HCT116 (cell line): ENCODE measurements at regions not wholly inside any gene's neighbourhood (a gene's known extent, or its start where the extent isn't known, plus 50 kb on each side); places are given as distances from the start of the nearest gene placed in this dataset.

ENCODE experiments used
- ATAC-seq: fragments of 200-7000 bp; cut with Tn5 transposase; 2 replicates; pipeline ENCODE4 v1.9.1; 2020; ENCODE audit warnings: mild to moderate bottlenecking, moderate library complexity
- BruUV-seq: library from RNA; stranded (reverse); fragments of 400-500 nt; replicated peaks from 2 replicates; lab custom pipeline; 2021; lab: Mats Ljungman, UMichigan
- CTCF ChIA-PET: fragments of 300-600 bp; sonication (Branson Sonifier 250); formaldehyde crosslinking; loops from one replicate; lab custom pipeline; 2021; ENCODE audit warnings: antibody characterized with exemption; lab: Charles Lee
- POLR2A ChIA-PET: fragments of 300-600, 350-600 bp; sonication (Branson Sonifier 250); formaldehyde crosslinking; loops from one replicate; lab custom pipeline; 2021; ENCODE audit warnings: antibody characterized with exemption; lab: Charles Lee
- RAD21 ChIA-PET, 2 experiments: fragments of 300-600 bp; sonication (Branson Sonifier 250); formaldehyde crosslinking; loops; one replicate each; lab custom pipeline; 2023; ENCODE audit warnings: low total read pairs in 2 of 2; ENCODE audit not compliant: uncharacterized antibody in 2 of 2, unreplicated experiment in 2 of 2, low non-redundant PET in 1 of 2; lab: Charles Lee
- DNase-seq: peaks from one replicate; pipeline ENCODE4 v3.0.0-alpha.2; 2010; ENCODE audit warnings: low read depth, low spot score
- H2AFZ ChIP-seq: fragments of 200-600 bp; shearing (Covaris generic), sonication (generic); 2 replicates; pipeline ENCODE4 v1.6.1; 2017; ENCODE audit warnings: low read depth, mixed run types, mixed read lengths, antibody characterized with exemption, low read length; ENCODE audit not compliant: poor library complexity, severe bottlenecking
- H3K27ac ChIP-seq: 2 replicates; pipeline ENCODE4 v1.5.1; 2012; ENCODE audit warnings: low read depth, low read length
- H3K27me3 ChIP-seq: fragments of 200-600 bp; sonication (generic); 2 replicates; pipeline ENCODE4 v1.6.1; 2016; ENCODE audit warnings: mixed run types, low read length, mixed read lengths; ENCODE audit not compliant: insufficient read depth
- H3K36me3 ChIP-seq, 2 experiments: fragments of 200-500 bp in 1 of 2; fragments of 200-600 bp in 1 of 2; sonication (Bioruptor generic) in 1 of 2; sonication (generic) in 1 of 2; 2 replicates each; pipeline versions ENCODE4 v1.5.1 to v1.6.1; 2014 to 2016; ENCODE audit warnings: low read length in 2 of 2, inconsistent platforms in 1 of 2, mixed read lengths in 1 of 2, mixed run types in 1 of 2; ENCODE audit not compliant: insufficient read depth in 2 of 2, control insufficient read depth in 1 of 2
- H3K4me1 ChIP-seq, 2 experiments: fragments of 200-600 bp in 1 of 2; sonication (generic) in 1 of 2; 2 replicates each; pipeline versions ENCODE4 v1.5.1 to v1.6.1; 2012 to 2017; ENCODE audit warnings: low read length in 2 of 2, inconsistent platforms in 1 of 2, mild to moderate bottlenecking in 1 of 2, mixed read lengths in 1 of 2, mixed run types in 1 of 2, moderate library complexity in 1 of 2; ENCODE audit not compliant: insufficient read depth in 2 of 2, control insufficient read depth in 1 of 2
- H3K4me2 ChIP-seq: fragments of 200-600 bp; sonication (generic); 2 replicates; pipeline ENCODE4 v1.6.1; 2017; ENCODE audit warnings: mixed run types, low read length, mixed read lengths
- H3K4me3 ChIP-seq, 2 experiments: fragments of 200-600 bp in 1 of 2; sonication (generic) in 1 of 2; replicated peaks in 1 of 2; 2 replicates each; pipeline ENCODE4 v1.5.1; 2011 to 2016; ENCODE audit warnings: low read length in 2 of 2, control low read depth in 1 of 2, low read depth in 1 of 2, mild to moderate bottlenecking in 1 of 2, mixed read lengths in 1 of 2, mixed run types in 1 of 2
- H3K79me2 ChIP-seq: fragments of 200-600 bp; sonication (generic); 2 replicates; pipeline ENCODE4 v1.6.1; 2017; ENCODE audit warnings: mild to moderate bottlenecking, mixed run types, low read length, moderate library complexity, mixed read lengths; ENCODE audit not compliant: insufficient read depth
- H3K9ac ChIP-seq: fragments of 200-600 bp; sonication (generic); 2 replicates; pipeline ENCODE4 v1.6.1; 2016; ENCODE audit warnings: low read length, mixed read lengths
- H3K9me2 ChIP-seq: fragments of 200-600 bp; sonication (generic), shearing (Covaris generic); 2 replicates; pipeline ENCODE4 v1.6.1; 2017; ENCODE audit warnings: mixed run types, mild to moderate bottlenecking, moderate library complexity; ENCODE audit not compliant: insufficient read depth
- H3K9me3 ChIP-seq, 2 experiments: fragments of 200-500 bp in 1 of 2; fragments of 200-600 bp in 1 of 2; sonication (Bioruptor generic) in 1 of 2; sonication (generic) in 1 of 2; 2 replicates each; pipeline ENCODE4 v1.6.1; 2014 to 2017; ENCODE audit warnings: low read length in 2 of 2, mixed read lengths in 2 of 2, inconsistent platforms in 1 of 2, low read depth in 1 of 2, mild to moderate bottlenecking in 1 of 2, mixed run types in 1 of 2, moderate library complexity in 1 of 2; ENCODE audit not compliant: control insufficient read depth in 1 of 2, insufficient read depth in 1 of 2
- H4K20me1 ChIP-seq: fragments of 200-600 bp; sonication (generic), shearing (Covaris generic); 2 replicates; pipeline ENCODE4 v1.6.1; 2017; ENCODE audit warnings: mixed run types, mild to moderate bottlenecking, moderate library complexity; ENCODE audit not compliant: insufficient read depth
- CBX3 ChIP-seq: IDR thresholded peaks from 2 replicates; pipeline ENCODE4 v1.6.1; 2012; ENCODE audit warnings: low read depth
- ELF1 ChIP-seq: IDR thresholded peaks from 2 replicates; pipeline ENCODE4 v1.6.1; 2012; ENCODE audit warnings: low read depth, borderline replicate concordance
- EZH2 ChIP-seq: fragments of 200-600 bp; sonication (generic); IDR thresholded peaks from 2 replicates; pipeline ENCODE4 v1.6.1; 2017; ENCODE audit warnings: antibody characterized with exemption, mixed run types
- MAX ChIP-seq: IDR thresholded peaks from 2 replicates; pipeline ENCODE4 v1.6.1; 2012
- POLR2A ChIP-seq: IDR thresholded peaks from 2 replicates; pipeline ENCODE4 v1.7.0; 2011; ENCODE audit warnings: borderline replicate concordance; ENCODE audit not compliant: insufficient read depth, insufficient read length; ENCODE audit errors: extremely low read depth
- POLR2AphosphoS5 ChIP-seq: IDR thresholded peaks from 2 replicates; pipeline ENCODE4 v1.6.1; 2011; ENCODE audit warnings: mild to moderate bottlenecking, low read depth, low read length, moderate library complexity
- RAD21 ChIP-seq: IDR thresholded peaks from 2 replicates; pipeline ENCODE4 v1.6.1; 2012; ENCODE audit warnings: low read depth, mild to moderate bottlenecking
- REST ChIP-seq: IDR thresholded peaks from 2 replicates; pipeline ENCODE4 v1.6.1; 2012; ENCODE audit warnings: low read depth
- SP1 ChIP-seq: IDR thresholded peaks from 2 replicates; pipeline ENCODE4 v1.6.1; 2012; ENCODE audit warnings: low read depth
- TCF7L2 ChIP-seq: IDR thresholded peaks from 2 replicates; pipeline ENCODE4 v1.7.0; 2011; ENCODE audit warnings: borderline replicate concordance, inconsistent platforms; ENCODE audit not compliant: insufficient read depth, insufficient read length; ENCODE audit errors: extremely low read depth
- YY1 ChIP-seq: IDR thresholded peaks from 2 replicates; pipeline ENCODE4 v1.6.1; 2011; ENCODE audit warnings: low read length, low read depth, moderate library complexity, mild to moderate bottlenecking; ENCODE audit not compliant: insufficient replicate concordance; ENCODE audit errors: extremely low read depth
- ZNF274 ChIP-seq: fragments of 200-500 bp; sonication (Bioruptor generic); IDR thresholded peaks from 2 replicates; pipeline ENCODE4 v1.6.1; 2014; ENCODE audit warnings: mild to moderate bottlenecking, low read depth, low read length, inconsistent platforms
- intact Hi-C: fragments of 100-400 bp; cut with micrococcal nuclease; formaldehyde crosslinking; loops from 2 replicates; pipeline ENCODE4 v1.10.0; 2022

GRCh38 chr4:26104056-26104685, 190.2 kb downstream of the SMIM20 start:
- TF ChIP-seq MAX: no peak
- no peak for TF ChIP-seq POLR2AphosphoS5
- TF ChIP-seq SP1: no peak
- TF ChIP-seq POLR2A: no peak
- no peak for TF ChIP-seq CBX3
- TF ChIP-seq RAD21: no peak
- TF ChIP-seq REST: no peak
- no peak for TF ChIP-seq ZNF274
- TF ChIP-seq YY1: no peak
- TF ChIP-seq ELF1: no peak
- TF ChIP-seq EZH2: no peak
- no peak for TF ChIP-seq TCF7L2
- no peak for ATAC-seq
- POLR2A ChIA-PET: no interaction called here

More at GRCh38 chr4:26104056-26104685, 190.2 kb downstream of the SMIM20 start:
- H3K79me2 ChIP-seq: no peaks in the 10 kb centered on the region
- DNase-seq: no peak
- H3K4me1 ChIP-seq: peaks cover 0 to 8% of the 10 kb centered on the region in 2 experiments; a peak in 1 of 4 replicates
- no peaks in the 10 kb centered on the region for H3K9me3 ChIP-seq
- RAD21 ChIA-PET: no interaction called here
- H2AFZ ChIP-seq: no peak overlapping the region
- no TSS peak for BruUV-seq
- H3K9me2 ChIP-seq: no peaks in the 10 kb centered on the region
- CTCF ChIA-PET: interaction anchor here (0.6 kb wide), 1 partner anchor 20 kb away, joined by 3 read pairs; no protein-coding TSS in a partner anchor
- no peak overlapping the region for H3K4me2 ChIP-seq
- no peak overlapping the region for H3K4me3 ChIP-seq
- H3K27me3 ChIP-seq: no peaks in the 10 kb centered on the region
- H3K36me3 ChIP-seq: no peaks in the 10 kb centered on the region
- no peak overlapping the region for H3K27ac ChIP-seq
- H4K20me1 ChIP-seq: no peaks in the 10 kb centered on the region
- H3K9ac ChIP-seq: no peak overlapping the region
- intact Hi-C loops: no loop called here
